GM12878 (cell line): ENCODE measurements at regions not wholly inside any gene's neighbourhood (a gene's known extent, or its start where the extent isn't known, plus 50 kb on each side); places are given as distances from the start of the nearest gene placed in this dataset.

Experiments used
- ATAC-seq: fragments of 200-7000 bp; cut with Tn5 transposase; 3 replicates; pipeline ENCODE4 v1.9.1; 2020; ENCODE audit warnings: mild to moderate bottlenecking, moderate library complexity
- BruUV-seq: library from RNA; stranded (reverse); fragments of 400-500 nt; replicated peaks from 2 replicates; lab custom pipeline; 2021; lab: Mats Ljungman, UMichigan
- CTCF ChIA-PET: fragments of 300-600 bp; sonication (Branson Sonifier 250); formaldehyde crosslinking; extraction: SDS; loops from one replicate; lab custom pipeline; 2021; ENCODE audit warnings: inconsistent platforms; lab: Yijun Ruan, JAX
- POLR2A ChIA-PET: fragments of 350-600 bp; formaldehyde crosslinking; extraction: SDS; loops from one replicate; lab custom pipeline; 2021; ENCODE audit warnings: inconsistent platforms; lab: Charles Lee
- RAD21 ChIA-PET: fragments of 300-600 bp; sonication (Branson Sonifier 250); formaldehyde crosslinking; loops from one replicate; lab custom pipeline; 2023; ENCODE audit warnings: antibody characterized with exemption; ENCODE audit not compliant: unreplicated experiment; lab: Charles Lee
- SMC1A ChIA-PET: fragments of 300-600 bp; sonication (Branson Sonifier 250); formaldehyde crosslinking; loops from one replicate; lab custom pipeline; 2023; ENCODE audit not compliant: unreplicated experiment, uncharacterized antibody; lab: Charles Lee
- DNase-seq: peaks from one replicate; pipeline ENCODE4 v3.0.0-alpha.2; 2011; ENCODE audit warnings: low read depth, low spot score
- FAIRE-seq: peaks from 3 replicates; lab custom pipeline; 2011; peaks lifted over from hg19 to GRCh38; lab: Jason Lieb, UNC
- H2AFZ ChIP-seq: 2 replicates; pipeline ENCODE4 v1.6.0; 2011; ENCODE audit warnings: low read depth, low read length, control low read depth; ENCODE audit not compliant: control insufficient read depth
- H3K27ac ChIP-seq: 2 replicates; pipeline ENCODE4 v1.5.1; 2011; ENCODE audit warnings: control low read depth; ENCODE audit not compliant: control insufficient read depth, insufficient read depth
- H3K27me3 ChIP-seq, 2 experiments: replicated peaks in 1 of 2; 2 replicates each; pipeline versions ENCODE4 v1.6.0 to v1.6.1; 2011; ENCODE audit warnings: low read length in 1 of 2; ENCODE audit not compliant: control insufficient read depth in 2 of 2, insufficient read depth in 2 of 2
- H3K36me3 ChIP-seq, 2 experiments: 2 replicates each; pipeline ENCODE4 v1.5.1; 2011; ENCODE audit warnings: low read length in 1 of 2; ENCODE audit not compliant: control insufficient read depth in 2 of 2, insufficient read depth in 2 of 2
- H3K4me1 ChIP-seq: 2 replicates; pipeline ENCODE4 v1.6.1; 2011; ENCODE audit warnings: mild to moderate bottlenecking, low read length, moderate library complexity, mixed read lengths; ENCODE audit not compliant: control insufficient read depth, insufficient read depth
- H3K4me2 ChIP-seq: 2 replicates; pipeline ENCODE4 v1.6.0; 2011; ENCODE audit warnings: control low read depth; ENCODE audit not compliant: control insufficient read depth, insufficient read depth
- H3K4me3 ChIP-seq: fragments of 200-600 bp; sonication (generic); 2 replicates; pipeline ENCODE4 v1.5.1; 2016
- H3K79me2 ChIP-seq: 2 replicates; pipeline ENCODE4 v1.6.0; 2011; ENCODE audit warnings: low read length; ENCODE audit not compliant: control insufficient read depth, insufficient read depth
- H3K9ac ChIP-seq: 2 replicates; pipeline ENCODE4 v1.8.0; 2011; ENCODE audit warnings: low read length, control low read depth, mixed read lengths; ENCODE audit not compliant: control insufficient read depth, insufficient read depth
- H3K9me3 ChIP-seq: replicated peaks from 3 replicates; pipeline ENCODE4 v1.5.1; 2011; ENCODE audit warnings: mild to moderate bottlenecking, low read length; ENCODE audit not compliant: control insufficient read depth, insufficient read depth
- H4K20me1 ChIP-seq: 2 replicates; pipeline ENCODE4 v1.6.0; 2011; ENCODE audit not compliant: control insufficient read depth, insufficient read depth
- BMI1 ChIP-seq: fragments of 450-650 bp; IDR thresholded peaks from 2 replicates; pipeline ENCODE4 v1.6.1; 2016; ENCODE audit warnings: mild to moderate bottlenecking, moderate library complexity, borderline replicate concordance
- DPF2 ChIP-seq: fragments of 450-650 bp; IDR thresholded peaks from 2 replicates; pipeline ENCODE4 v1.6.1; 2017; ENCODE audit warnings: mild to moderate bottlenecking
- EP300 ChIP-seq, 2 experiments: fragments of 150-350 bp in 1 of 2; IDR thresholded peaks; 2 replicates each; pipeline ENCODE4 v1.6.1; 2011 to 2012; ENCODE audit warnings: low read depth in 2 of 2, low read length in 2 of 2, borderline replicate concordance in 1 of 2, improper control_type of control experiment in 1 of 2, inconsistent platforms in 1 of 2; ENCODE audit not compliant: control insufficient read depth in 1 of 2
- EZH2 ChIP-seq: IDR thresholded peaks from 2 replicates; pipeline ENCODE4 v1.6.1; 2012; ENCODE audit warnings: low read depth, mild to moderate bottlenecking, control low read depth, inconsistent platforms, low read length, borderline replicate concordance; ENCODE audit not compliant: control insufficient read depth
- GABPA ChIP-seq: IDR thresholded peaks from 2 replicates; pipeline ENCODE4 v1.6.1; 2014; ENCODE audit warnings: antibody characterized with exemption, low read depth, mild to moderate bottlenecking, inconsistent platforms
- HCFC1 ChIP-seq: fragments of 150-350 bp; IDR thresholded peaks from 2 replicates; pipeline ENCODE4 v1.6.1; 2014; ENCODE audit warnings: low read length
- KLF5 ChIP-seq: fragments of 450-650 bp; IDR thresholded peaks from 2 replicates; pipeline ENCODE4 v1.6.1; 2014; ENCODE audit warnings: mild to moderate bottlenecking; ENCODE audit not compliant: partially characterized antibody
- PAX5 ChIP-seq: IDR thresholded peaks from 2 replicates; pipeline ENCODE4 v1.6.1; 2011; ENCODE audit warnings: low read depth, low read length, borderline replicate concordance
- RAD21 ChIP-seq: IDR thresholded peaks from 2 replicates; pipeline ENCODE4 v1.6.1; 2011; ENCODE audit warnings: mild to moderate bottlenecking, low read depth, low read length, moderate library complexity; ENCODE audit not compliant: insufficient read depth
- RAD51 ChIP-seq: fragments of 450-650 bp; IDR thresholded peaks from 2 replicates; pipeline ENCODE4 v1.6.1; 2016; ENCODE audit warnings: moderate library complexity, mild to moderate bottlenecking, inconsistent platforms
- SMC3 ChIP-seq: IDR thresholded peaks from 2 replicates; pipeline ENCODE4 v1.6.1; 2011; ENCODE audit warnings: low read length, improper control_type of control experiment, borderline replicate concordance
- STAT1 ChIP-seq: fragments of 450-650 bp; conservative IDR thresholded peaks from 2 replicates; pipeline ENCODE4 v1.6.1; 2014; ENCODE audit warnings: antibody characterized with exemption, mild to moderate bottlenecking
- ZZZ3 ChIP-seq: IDR thresholded peaks from 2 replicates; pipeline ENCODE4 v1.6.1; 2011; ENCODE audit warnings: low read depth; ENCODE audit not compliant: control insufficient read depth, insufficient read length
- WGBS: methylation state at CpG from one replicate; pipeline ENCODE4 v1.1.6; 2016; ENCODE audit warnings: low lambda C conversion rate; ENCODE audit not compliant: insufficient replicate concordance, insufficient coverage; ENCODE audit errors: missing lambda C conversion rate; 5-methylcytosine and 5-hydroxymethylcytosine counted together
- in situ Hi-C: fragments of 300-500 bp; cut with MboI; formaldehyde crosslinking; loops from 9 replicates; pipeline ENCODE4 v1.14.3; 2018; ENCODE audit warnings: mixed read lengths
- intact Hi-C: fragments of 100-400 bp; cut with micrococcal nuclease; formaldehyde crosslinking; loops from one replicate; pipeline ENCODE4 v1.14.2; 2022; ENCODE audit not compliant: unreplicated experiment
- TF ChIP-seq, protein P1 (sequence below): fragments of 450-650 bp; IDR thresholded peaks from 2 replicates; pipeline ENCODE4 v1.6.1; 2014; ENCODE audit warnings: mild to moderate bottlenecking
- TF ChIP-seq, protein P2 (sequence below): IDR thresholded peaks from 2 replicates; pipeline ENCODE4 v1.6.1; 2011; ENCODE audit warnings: mild to moderate bottlenecking, low read depth, low read length, moderate library complexity; ENCODE audit not compliant: insufficient replicate concordance
- TF ChIP-seq, protein P3 (sequence below): IDR thresholded peaks from 2 replicates; pipeline ENCODE4 v1.6.1; 2012; ENCODE audit warnings: low read depth, low read length, improper control_type of control experiment

DNA sequence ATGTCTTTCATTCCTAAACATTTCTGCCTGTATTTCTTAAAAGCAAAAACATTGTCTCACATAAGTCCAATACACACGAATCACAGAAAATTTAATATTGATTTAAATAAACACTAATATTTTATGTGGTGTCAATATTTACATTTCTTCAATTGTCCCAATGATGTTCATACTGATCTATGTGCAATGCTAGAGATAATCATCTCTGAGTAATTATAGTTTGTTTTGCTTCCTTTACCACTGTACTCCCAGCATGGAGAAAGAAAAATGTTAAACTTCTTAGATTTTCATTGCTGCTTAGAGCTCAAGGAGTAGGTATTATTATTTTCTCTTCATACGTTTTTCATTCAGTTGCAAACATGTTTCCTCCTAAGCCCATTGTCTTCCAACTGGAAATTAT, 434.2 kb upstream of the PRR20A start:
- Histone ChIP-seq H3K9ac (no peak overlapping the region), H3K4me3 (no peak overlapping the region), H2AFZ (no peak overlapping the region), H3K79me2 (no peaks in the 10 kb centered on the region), H3K4me2 (no peak overlapping the region), H3K4me1 (no peaks in the 10 kb centered on the region), H3K36me3 (no peaks in the 10 kb centered on the region), H3K27me3 (no peaks in the 10 kb centered on the region), H3K27ac (no peak overlapping the region), H3K9me3 (no peaks in the 10 kb centered on the region), H4K20me1 (no peaks in the 10 kb centered on the region)
- DNase-seq (no peak), FAIRE-seq (no peak), ATAC-seq (no peak)
- in situ Hi-C loops: no loop called here
- ChIA-PET POLR2A (no interaction called here), CTCF (no interaction called here), RAD21 (no interaction called here), SMC1A (no interaction called here)
- BruUV-seq: no TSS peak
- 14% methylated on average over 2 of the region's 2 CpGs for WGBS
- TF ChIP-seq HCFC1 (no peak), GABPA (no peak), STAT1 (no peak), RAD21 (no peak), EZH2 (no peak), RAD51 (no peak), BMI1 (no peak)
- TF ChIP-seq, protein P1, sequence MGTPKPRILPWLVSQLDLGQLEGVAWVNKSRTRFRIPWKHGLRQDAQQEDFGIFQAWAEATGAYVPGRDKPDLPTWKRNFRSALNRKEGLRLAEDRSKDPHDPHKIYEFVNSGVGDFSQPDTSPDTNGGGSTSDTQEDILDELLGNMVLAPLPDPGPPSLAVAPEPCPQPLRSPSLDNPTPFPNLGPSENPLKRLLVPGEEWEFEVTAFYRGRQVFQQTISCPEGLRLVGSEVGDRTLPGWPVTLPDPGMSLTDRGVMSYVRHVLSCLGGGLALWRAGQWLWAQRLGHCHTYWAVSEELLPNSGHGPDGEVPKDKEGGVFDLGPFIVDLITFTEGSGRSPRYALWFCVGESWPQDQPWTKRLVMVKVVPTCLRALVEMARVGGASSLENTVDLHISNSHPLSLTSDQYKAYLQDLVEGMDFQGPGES: no peak
- intact Hi-C loops: no loop called here

DNA sequence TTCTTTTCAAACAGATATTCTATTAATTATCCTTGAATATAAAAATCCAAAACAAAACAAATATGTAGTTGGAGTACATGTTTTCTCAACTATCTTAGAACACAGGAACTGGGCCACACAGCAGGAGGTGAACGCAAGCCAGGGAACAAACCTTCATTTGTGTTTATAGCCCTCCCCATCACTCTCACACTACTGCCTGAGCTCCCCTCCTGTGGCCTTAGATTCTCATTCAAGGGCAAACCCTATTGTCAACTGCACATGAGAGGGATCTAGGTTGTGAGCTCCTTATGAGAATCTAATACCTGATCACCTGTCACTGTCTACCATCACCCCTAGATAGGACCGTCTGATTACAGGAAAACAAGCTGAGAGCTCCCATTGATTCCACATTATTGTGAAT, 427.1 kb upstream of the PRR20A start:
- no peak overlapping the region for H2AFZ ChIP-seq
- ATAC-seq (no peak), FAIRE-seq (no peak), DNase-seq (no peak)
- intact Hi-C loops: no loop called here
- no peaks in the 10 kb centered on the region for H3K79me2 ChIP-seq
- in situ Hi-C loops: no loop called here
- no peak overlapping the region for H3K4me2 ChIP-seq
- no peak overlapping the region for H3K4me3 ChIP-seq
- no peaks in the 10 kb centered on the region for H4K20me1 ChIP-seq
- BruUV-seq: no TSS peak
- 59% methylated on average over 2 of the region's 2 CpGs for WGBS
- H3K36me3 ChIP-seq: no peaks in the 10 kb centered on the region
- CTCF ChIA-PET: no interaction called here
- SMC1A ChIA-PET: no interaction called here
- POLR2A ChIA-PET: no interaction called here
- H3K27ac ChIP-seq: no peak overlapping the region
- H3K9ac ChIP-seq: no peak overlapping the region
- no peaks in the 10 kb centered on the region for H3K4me1 ChIP-seq
- RAD21 ChIA-PET: no interaction called here
- no peaks in the 10 kb centered on the region for H3K9me3 ChIP-seq
- H3K27me3 ChIP-seq: no peaks in the 10 kb centered on the region
- no peak for TF ChIP-seq PAX5
- no peak for TF ChIP-seq EP300 (IDR thresholded peaks at IDR 0.05; ENCODE audit: borderline replicate concordance in 1 of 2, control insufficient read depth in 1 of 2, low read depth in 2 of 2, low read length in 2 of 2)
- TF ChIP-seq, protein P2, sequence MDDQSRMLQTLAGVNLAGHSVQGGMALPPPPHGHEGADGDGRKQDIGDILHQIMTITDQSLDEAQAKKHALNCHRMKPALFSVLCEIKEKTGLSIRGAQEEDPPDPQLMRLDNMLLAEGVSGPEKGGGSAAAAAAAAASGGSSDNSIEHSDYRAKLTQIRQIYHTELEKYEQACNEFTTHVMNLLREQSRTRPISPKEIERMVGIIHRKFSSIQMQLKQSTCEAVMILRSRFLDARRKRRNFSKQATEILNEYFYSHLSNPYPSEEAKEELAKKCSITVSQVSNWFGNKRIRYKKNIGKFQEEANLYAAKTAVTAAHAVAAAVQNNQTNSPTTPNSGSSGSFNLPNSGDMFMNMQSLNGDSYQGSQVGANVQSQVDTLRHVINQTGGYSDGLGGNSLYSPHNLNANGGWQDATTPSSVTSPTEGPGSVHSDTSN: no peak
- no peak for TF ChIP-seq KLF5
- TF ChIP-seq SMC3: no peak
- TF ChIP-seq, protein P3, sequence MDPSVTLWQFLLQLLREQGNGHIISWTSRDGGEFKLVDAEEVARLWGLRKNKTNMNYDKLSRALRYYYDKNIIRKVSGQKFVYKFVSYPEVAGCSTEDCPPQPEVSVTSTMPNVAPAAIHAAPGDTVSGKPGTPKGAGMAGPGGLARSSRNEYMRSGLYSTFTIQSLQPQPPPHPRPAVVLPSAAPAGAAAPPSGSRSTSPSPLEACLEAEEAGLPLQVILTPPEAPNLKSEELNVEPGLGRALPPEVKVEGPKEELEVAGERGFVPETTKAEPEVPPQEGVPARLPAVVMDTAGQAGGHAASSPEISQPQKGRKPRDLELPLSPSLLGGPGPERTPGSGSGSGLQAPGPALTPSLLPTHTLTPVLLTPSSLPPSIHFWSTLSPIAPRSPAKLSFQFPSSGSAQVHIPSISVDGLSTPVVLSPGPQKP: no peak
- no peak for TF ChIP-seq DPF2
- TF ChIP-seq ZZZ3: no peak
